HG02970 (cell line): ENCODE measurements at regions not wholly inside any gene's neighbourhood (a gene's known extent, or its start where the extent isn't known, plus 50 kb on each side); places are given as distances from the start of the nearest gene placed in this dataset.

Source experiments
- ATAC-seq: cut with Tn5 transposase; IDR thresholded peaks from one replicate; pipeline ENCODE4 v1.9.1; 2021; ENCODE audit warnings: mild to moderate bottlenecking, moderate library complexity, moderate number of reproducible peaks; ENCODE audit not compliant: unreplicated experiment, low FRiP score

DNA sequence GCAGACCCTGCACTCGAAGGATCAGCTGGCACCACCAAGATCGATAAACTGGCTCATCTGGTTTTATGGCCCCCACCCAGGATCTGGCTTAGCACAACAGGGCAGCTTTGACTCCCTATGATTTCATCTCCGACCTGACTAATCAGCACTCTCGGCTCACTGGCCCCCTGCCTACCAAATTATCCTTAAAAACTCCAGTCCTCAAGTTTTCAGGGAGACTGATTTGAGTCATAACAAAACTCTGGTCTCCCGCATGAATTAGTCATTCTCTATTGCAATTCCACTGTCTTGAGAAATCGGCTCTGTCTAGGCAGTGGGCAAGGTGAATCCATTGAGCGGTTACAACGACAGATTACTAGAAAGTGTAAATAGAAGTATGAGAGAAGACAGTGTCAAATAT, 521.9 kb upstream of the RGMA start:
- no peak for ATAC-seq

GRCh38 chr15:93608643-93609148, 519.7 kb upstream of the RGMA start:
- no peak for ATAC-seq

DNA sequence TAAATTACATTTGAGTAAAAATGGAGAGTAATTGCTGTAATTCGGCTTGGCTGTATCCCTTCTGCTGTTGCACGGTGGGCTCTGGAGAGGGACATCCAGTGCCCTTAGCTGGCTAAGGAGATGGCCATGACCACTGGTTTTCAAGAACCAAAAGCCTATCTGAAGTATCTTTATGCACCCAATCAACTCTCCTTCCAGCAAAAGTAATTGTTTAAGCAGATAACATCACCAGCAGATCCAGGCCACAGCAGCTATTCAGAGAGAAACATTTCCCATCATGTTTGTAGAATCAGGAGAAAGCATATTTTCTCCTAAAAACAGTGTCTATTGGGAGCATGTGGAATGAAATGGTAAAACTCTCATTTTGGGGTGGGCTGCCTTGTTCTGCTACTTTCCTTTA, 514.5 kb upstream of the RGMA start:
- no peak for ATAC-seq

DNA sequence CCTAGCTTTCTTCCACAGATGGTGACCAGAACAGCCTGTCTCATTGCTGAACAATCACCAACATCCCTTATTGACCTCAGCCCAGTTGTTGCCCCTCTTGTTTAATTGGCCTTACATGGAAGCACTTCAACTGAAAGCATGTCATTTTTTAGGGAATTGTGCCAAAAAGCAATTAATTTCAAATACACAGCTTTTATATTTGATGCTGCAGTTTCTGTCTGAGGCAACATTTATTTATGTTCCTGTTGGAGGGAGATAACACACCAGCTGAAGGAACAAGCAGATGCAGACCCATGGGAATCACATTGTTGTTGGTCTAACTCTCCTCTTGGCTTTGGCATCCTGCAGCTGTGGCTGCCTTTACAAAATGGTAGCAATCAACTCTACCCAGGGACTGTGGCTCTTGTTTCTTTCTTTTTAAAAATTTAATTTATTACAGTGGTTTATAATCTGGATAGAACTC, 498.1 kb upstream of the RGMA start:
- ATAC-seq: no peak

DNA sequence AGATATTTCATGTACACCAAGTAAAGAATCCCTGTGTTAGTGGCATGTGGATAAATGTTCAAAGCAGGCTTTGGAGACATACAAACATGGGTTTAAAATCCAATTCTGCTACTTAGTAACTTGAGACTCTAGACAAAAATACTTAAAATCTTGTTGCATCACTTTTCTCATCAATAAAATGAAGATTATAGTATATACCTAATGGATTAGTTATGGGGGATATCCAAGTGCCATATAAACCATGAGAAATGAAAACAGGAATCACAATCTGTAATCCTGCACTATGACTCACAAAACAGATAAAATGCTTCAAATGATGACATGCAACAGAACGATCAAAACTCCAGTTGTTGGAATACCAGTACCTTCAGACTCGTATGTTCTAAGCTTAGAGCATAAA, 496.0 kb upstream of the RGMA start:
- ATAC-seq: no peak

GRCh38 chr15:93583968-93584367, 495.0 kb upstream of the RGMA start:
- ATAC-seq: no peak

DNA sequence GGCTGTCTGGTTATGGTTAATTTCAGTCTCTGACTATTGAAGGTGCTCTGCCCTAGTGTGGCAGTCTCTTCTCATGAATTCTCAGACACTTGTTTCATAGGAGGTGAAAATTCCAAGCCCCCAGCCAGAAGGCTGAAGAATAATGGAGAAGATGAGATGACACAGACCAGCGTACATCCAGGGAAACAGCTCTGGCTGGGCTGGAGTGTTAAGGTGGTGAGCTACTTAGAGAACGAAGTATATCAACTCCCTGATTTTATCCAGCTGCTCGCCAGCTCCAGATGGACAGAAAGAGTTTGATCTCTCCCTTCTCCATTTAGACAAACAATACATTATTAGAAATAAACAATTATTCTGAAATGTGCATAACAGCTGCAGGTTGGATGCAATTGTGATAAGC, 494.5 kb upstream of the RGMA start:
- ATAC-seq: no peak

DNA sequence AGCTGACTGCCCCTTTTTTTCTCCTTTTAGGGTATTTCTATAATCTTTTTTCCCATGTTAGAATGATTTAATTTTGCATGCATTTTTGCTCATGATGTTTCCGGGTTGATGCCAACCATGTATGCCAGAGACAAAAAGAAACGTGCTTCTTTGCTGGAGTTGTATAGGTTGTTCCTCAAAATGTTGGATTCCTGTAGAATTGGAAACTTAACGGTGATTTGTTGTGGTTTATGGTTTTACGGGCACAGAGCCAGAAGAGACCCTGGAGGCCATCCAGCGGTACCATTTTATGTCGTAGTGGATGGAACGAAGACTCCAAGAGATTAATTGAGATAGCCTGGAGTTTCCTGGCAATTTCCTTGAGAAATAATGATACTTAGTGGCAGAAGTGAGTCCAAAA, 481.5 kb upstream of the RGMA start:
- no peak for ATAC-seq

DNA sequence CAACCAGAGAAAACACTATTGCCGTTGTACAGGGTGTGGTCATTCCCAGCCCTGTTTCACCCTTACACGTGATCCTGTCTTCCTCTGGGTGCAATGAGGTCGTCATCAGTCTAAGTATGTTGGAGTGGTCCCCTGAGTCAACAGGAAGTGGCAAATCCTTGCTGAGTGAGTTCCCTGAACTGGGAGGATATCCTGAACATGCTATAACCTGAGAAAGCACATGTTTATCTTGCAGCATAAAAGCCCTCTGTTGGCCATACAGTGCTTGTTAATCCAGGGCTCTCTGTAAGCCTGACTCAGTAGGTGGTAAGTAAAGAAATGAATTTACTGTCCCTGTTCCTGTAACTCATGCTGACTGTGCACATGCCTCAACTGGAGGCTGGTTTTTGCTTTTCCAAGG, 477.8 kb upstream of the RGMA start:
- ATAC-seq: no peak

- ATAC-seq: no peak
Measured at GRCh38 chr15:93565201-93565600, 476.2 kb upstream of the RGMA start.

- ATAC-seq: no peak
Measured at GRCh38 chr15:93563218-93563617, 474.2 kb upstream of the RGMA start.

DNA sequence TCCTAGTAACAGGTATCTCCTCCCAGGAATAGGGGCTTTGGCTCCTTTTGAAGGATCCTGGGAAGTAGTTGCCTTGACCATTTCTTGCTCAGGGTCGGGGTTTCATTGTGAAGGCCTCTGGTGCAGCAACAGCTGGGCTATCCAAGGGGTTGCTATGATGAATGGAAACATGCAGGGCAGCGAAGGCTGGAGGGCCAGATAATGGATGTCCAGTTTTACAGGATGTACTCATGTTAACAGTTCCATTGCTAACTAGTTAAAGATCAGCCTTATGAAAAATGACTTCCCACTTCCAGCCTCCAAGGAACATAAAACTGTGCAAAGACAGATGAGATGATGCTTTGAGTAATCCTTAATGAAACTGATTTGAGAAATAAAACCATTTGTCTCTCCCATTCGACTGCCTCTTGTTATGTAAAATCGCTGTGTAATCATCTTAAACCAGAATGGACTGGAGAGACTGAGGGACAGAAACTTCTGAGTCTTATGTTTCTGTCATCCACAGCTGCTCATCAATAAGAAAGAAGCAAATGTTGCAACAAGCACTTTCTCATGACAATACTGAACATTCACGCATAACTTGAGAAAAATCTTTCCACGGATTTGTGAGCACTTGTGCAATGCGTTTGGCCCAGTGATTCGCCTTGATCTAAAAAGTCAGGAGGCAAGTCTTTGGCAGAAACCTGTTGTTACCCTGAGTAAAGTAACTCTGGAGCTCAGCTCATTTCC, 473.5 kb upstream of the RGMA start:
- no peak for ATAC-seq

- no peak for ATAC-seq
Measured at GRCh38 chr15:93557696-93558095, 468.7 kb upstream of the RGMA start.

- ATAC-seq: no peak
Measured at GRCh38 chr15:93553167-93553935, 464.3 kb upstream of the RGMA start.

- no peak for ATAC-seq
Measured at GRCh38 chr15:93543093-93543492, 454.1 kb upstream of the RGMA start.

- no peak for ATAC-seq
Measured at GRCh38 chr15:93527374-93528050, 438.5 kb upstream of the RGMA start.

DNA sequence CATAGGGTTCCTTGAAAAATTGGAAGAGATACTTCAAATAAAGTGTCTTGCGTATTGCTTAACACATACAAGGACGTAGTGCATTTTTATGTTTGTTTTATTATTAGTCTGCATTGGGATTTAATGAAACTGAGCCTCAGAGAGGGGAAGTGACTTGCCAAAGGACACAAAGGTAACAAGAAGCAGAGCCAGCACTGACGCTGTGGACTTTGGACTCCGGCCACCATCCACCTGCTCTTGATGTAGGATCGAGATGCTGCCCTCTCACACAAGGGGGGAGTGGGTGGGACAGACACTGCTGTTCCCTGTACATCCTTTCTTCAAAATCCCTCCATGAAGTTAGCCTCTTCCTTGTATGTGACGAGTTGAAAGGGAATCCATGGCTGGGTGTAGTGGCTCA, 435.4 kb upstream of the RGMA start:
- ATAC-seq: no peak

- ATAC-seq: no peak
Measured at GRCh38 chr15:93523481-93523880, 434.5 kb upstream of the RGMA start.

GRCh38 chr15:93520206-93520605, 431.2 kb upstream of the RGMA start:
- ATAC-seq: no peak

DNA sequence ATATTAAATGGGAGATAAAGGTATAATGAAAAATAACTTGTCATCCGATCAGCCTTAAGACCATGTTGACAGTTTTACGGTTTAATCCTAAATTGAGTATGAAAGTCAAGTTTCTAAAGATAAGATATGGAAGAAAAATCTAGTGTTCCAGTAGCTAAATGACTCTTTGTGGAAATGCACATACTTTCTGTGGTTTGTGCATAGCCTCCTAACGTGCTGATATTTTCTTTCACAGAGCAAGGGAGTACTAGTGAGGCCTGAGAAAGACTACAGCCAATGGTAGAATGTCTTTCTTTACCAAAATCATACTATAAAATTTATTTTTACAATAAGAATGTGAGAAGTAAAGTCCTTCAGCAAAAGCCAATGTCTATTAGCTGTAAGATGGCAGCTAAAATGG, 430.6 kb upstream of the RGMA start:
- no peak for ATAC-seq

DNA sequence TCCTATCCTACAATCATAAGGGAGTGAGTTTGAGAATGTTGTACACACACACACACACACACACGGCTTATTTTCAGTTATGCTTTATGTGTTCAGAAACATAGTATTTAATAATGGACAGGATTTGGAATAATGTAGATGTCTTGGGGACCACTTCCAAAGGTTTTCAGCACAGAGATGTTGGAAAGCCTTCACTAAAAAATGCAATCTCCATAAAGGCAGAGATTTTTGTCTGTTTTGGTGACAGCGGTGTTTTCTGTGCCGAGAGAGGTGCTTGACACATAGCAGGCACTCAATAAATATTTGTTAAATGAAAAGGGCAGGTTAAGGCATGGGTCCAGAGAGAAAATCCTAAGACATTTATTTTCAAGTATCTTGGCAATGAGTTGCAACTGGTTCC, 428.2 kb upstream of the RGMA start:
- no peak for ATAC-seq
